ENCODE measurements at regions not wholly inside any gene's neighbourhood (a gene's known extent, or its start where the extent isn't known, plus 50 kb on each side); places are given as distances from the start of the nearest gene placed in this dataset.
"Not testable (repeated sequence)": the region's sequence is repeated elsewhere in the genome, so short reads cannot be mapped to it uniquely, and the experiment has no call there.

GRCh38 chr2:171266102-171266501, 105.4 kb upstream of the TLK1 start:
- ATAC-seq (ENCODE audit: low read depth) = no peak
- Histone ChIP-seq H3K27ac (ENCODE audit: poor library complexity, severe bottlenecking) (no peak overlapping the region), H3K9me3 (ENCODE audit: severe bottlenecking) (no peaks in the 10 kb centered on the region), H3K36me3 (ENCODE audit: low read depth) (no peaks in the 10 kb centered on the region), H3K27me3 (ENCODE audit: insufficient read depth, poor library complexity, severe bottlenecking) (no peaks in the 10 kb centered on the region), H3K4me3 (ENCODE audit: severe bottlenecking) (no peak overlapping the region), H3K4me1 (ENCODE audit: insufficient read depth, poor library complexity, severe bottlenecking) (peaks cover 8% of the 10 kb centered on the region)
- no peak for DNase-seq (ENCODE audit: low spot score)
- TF ChIP-seq, protein P1, sequence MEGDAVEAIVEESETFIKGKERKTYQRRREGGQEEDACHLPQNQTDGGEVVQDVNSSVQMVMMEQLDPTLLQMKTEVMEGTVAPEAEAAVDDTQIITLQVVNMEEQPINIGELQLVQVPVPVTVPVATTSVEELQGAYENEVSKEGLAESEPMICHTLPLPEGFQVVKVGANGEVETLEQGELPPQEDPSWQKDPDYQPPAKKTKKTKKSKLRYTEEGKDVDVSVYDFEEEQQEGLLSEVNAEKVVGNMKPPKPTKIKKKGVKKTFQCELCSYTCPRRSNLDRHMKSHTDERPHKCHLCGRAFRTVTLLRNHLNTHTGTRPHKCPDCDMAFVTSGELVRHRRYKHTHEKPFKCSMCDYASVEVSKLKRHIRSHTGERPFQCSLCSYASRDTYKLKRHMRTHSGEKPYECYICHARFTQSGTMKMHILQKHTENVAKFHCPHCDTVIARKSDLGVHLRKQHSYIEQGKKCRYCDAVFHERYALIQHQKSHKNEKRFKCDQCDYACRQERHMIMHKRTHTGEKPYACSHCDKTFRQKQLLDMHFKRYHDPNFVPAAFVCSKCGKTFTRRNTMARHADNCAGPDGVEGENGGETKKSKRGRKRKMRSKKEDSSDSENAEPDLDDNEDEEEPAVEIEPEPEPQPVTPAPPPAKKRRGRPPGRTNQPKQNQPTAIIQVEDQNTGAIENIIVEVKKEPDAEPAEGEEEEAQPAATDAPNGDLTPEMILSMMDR (IDR thresholded peaks at IDR 0.05; ENCODE audit: poor library complexity, severe bottlenecking) = no peak

GRCh38 chr2:171261529-171261928, 100.8 kb upstream of the TLK1 start:
- not testable (repeated sequence) for H3K4me3 ChIP-seq (ENCODE audit: severe bottlenecking); H3K36me3 ChIP-seq (ENCODE audit: low read depth); H3K27ac ChIP-seq (ENCODE audit: poor library complexity, severe bottlenecking); DNase-seq (ENCODE audit: low spot score); ATAC-seq (ENCODE audit: low read depth); H3K27me3 ChIP-seq (ENCODE audit: insufficient read depth, poor library complexity, severe bottlenecking); H3K9me3 ChIP-seq (ENCODE audit: severe bottlenecking); H3K4me1 ChIP-seq (ENCODE audit: insufficient read depth, poor library complexity, severe bottlenecking)

DNA sequence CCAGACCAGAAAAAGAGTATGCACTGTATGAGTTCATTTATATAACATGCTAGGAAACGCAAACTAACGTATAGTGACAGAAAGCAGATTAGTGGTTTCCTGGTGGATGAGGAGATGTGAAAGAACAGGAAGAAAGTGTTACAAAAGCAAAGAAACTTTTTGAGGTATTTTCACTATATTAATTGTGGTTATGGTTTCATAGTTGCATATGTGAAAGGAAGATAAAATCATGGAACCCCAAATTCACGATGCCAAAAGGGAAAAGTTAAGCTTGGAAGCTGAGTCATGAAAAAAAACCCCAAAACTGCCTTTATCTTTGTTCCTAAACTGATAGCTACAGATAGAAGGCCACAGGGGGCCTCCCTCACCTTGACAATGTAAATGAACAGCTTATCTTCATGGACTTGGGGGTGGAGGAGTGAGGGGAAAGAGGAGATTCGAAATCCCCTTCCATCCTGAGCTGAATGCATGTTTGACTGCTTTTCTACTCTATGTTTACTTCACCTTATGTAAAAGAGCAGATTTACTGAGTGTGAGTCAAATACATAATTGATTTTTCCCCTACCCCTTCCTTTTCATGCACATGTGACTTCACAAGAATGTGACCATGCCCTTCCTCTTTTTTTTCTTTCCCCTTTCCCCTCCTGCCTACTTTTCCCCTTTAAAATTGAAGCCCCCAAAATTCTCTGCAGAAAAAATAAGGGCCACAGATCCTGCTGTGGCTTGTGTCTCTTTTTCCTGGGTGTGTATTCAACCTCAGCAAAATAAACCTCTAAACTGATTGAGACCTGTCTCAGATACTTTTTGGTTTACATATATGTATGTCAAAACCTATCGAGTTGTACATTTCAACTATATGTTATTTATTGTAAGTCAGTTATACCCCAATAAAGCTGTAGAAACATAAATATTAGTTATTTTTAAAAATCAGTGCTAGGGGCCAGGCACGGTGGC, 100.1 kb upstream of the TLK1 start:
- Histone ChIP-seq H3K4me1 (ENCODE audit: insufficient read depth, poor library complexity, severe bottlenecking) (no peaks in the 10 kb centered on the region), H3K9me3 (ENCODE audit: severe bottlenecking) (no peaks in the 10 kb centered on the region), H3K4me3 (ENCODE audit: severe bottlenecking) (no peak overlapping the region), H3K27me3 (ENCODE audit: insufficient read depth, poor library complexity, severe bottlenecking) (no peaks in the 10 kb centered on the region), H3K27ac (ENCODE audit: poor library complexity, severe bottlenecking) (no peak overlapping the region), H3K36me3 (ENCODE audit: low read depth) (no peaks in the 10 kb centered on the region)
- ATAC-seq (ENCODE audit: low read depth) (no peak), DNase-seq (ENCODE audit: low spot score) (no peak)
- TF ChIP-seq, protein P1 (IDR thresholded peaks at IDR 0.05; ENCODE audit: poor library complexity, severe bottlenecking) = no peak

GRCh38 chr2:171254666-171255065, 94.0 kb upstream of the TLK1 start:
- Histone ChIP-seq H3K4me1 (ENCODE audit: insufficient read depth, poor library complexity, severe bottlenecking) (no peaks in the 10 kb centered on the region), H3K9me3 (ENCODE audit: severe bottlenecking) (no peaks in the 10 kb centered on the region), H3K4me3 (ENCODE audit: severe bottlenecking) (no peak overlapping the region), H3K27me3 (ENCODE audit: insufficient read depth, poor library complexity, severe bottlenecking) (no peaks in the 10 kb centered on the region), H3K36me3 (ENCODE audit: low read depth) (no peaks in the 10 kb centered on the region), H3K27ac (ENCODE audit: poor library complexity, severe bottlenecking) (no peak overlapping the region)
- DNase-seq (ENCODE audit: low spot score) (no peak), ATAC-seq (ENCODE audit: low read depth) (no peak)
- TF ChIP-seq, protein P1 (IDR thresholded peaks at IDR 0.05; ENCODE audit: poor library complexity, severe bottlenecking) = no peak

DNA sequence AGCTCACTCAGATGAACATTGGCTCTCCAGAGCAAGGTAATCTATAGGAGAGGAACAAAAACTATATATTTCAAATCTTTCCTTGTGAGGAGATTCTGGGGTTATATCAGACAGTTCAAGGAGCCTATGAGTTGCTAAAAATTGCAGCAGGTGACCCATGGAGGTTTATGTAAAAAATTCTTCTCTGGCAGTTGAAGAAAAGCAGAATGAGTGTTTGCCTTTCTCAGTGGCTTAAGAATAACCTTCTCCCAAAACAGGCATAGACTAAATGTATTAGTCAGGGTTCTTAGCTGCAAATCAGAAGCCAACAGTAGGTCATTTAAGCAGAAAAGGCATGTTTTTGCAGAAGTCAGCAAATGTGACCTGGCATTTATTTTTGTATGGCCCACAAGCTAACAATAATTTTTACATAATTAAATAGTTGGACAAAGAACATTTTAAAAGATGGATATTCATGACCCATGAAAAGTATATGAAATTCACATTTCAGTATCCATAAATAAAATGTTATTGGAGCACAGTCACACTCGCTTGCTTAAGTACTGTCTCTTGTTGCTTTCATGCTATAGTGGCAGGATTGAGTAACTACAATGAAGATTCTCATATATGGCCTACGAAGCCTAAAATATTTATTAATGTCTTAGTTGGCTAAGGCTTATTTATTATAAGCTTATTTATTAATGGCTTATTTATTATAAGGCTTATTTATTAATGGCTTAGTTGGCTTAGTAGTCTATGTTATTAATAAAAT, 93.4 kb upstream of the TLK1 start:
- no peak for ATAC-seq (ENCODE audit: low read depth)
- no peaks in the 10 kb centered on the region for H3K9me3 ChIP-seq (ENCODE audit: severe bottlenecking)

More for the DNA sequence above, 93.4 kb upstream of the TLK1 start:
- Histone ChIP-seq H3K4me1 (ENCODE audit: insufficient read depth, poor library complexity, severe bottlenecking) (no peaks in the 10 kb centered on the region), H3K4me3 (ENCODE audit: severe bottlenecking) (no peak overlapping the region), H3K27ac (ENCODE audit: poor library complexity, severe bottlenecking) (no peak overlapping the region), H3K27me3 (ENCODE audit: insufficient read depth, poor library complexity, severe bottlenecking) (no peaks in the 10 kb centered on the region), H3K36me3 (ENCODE audit: low read depth) (no peaks in the 10 kb centered on the region)
- TF ChIP-seq, protein P1 (IDR thresholded peaks at IDR 0.05; ENCODE audit: poor library complexity, severe bottlenecking) = no peak
- no peak for DNase-seq (ENCODE audit: low spot score)

All from RWPE2 (cell line).